ENCODE measurements at regions not wholly inside any gene's neighbourhood (a gene's known extent, or its start where the extent isn't known, plus 50 kb on each side); places are given as distances from the start of the nearest gene placed in this dataset.
"Not testable (repeated sequence)": the region's sequence is repeated elsewhere in the genome, so short reads cannot be mapped to it uniquely, and the experiment has no call there.

DNA sequence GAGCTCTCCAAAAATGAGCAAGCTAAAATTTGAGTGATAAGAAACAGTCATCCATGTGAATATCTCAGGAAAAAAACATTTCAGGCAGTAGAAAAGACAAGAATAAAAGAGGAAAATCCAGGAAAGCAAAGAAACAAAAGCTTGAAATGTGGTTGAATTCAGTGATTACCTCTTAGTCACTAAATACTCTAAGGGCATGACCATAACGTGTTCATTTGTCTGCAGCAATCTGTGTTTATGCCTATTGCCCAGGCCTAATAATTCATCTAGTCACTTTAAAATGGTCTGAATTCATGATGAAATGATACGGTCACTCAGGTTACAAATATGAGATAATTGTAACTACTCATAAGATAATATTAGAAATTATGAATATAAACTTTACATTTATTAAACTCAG lies 837.9 kb downstream of the STPG2 start:
- H3K4me3 ChIP-seq (ENCODE audit: low read depth, low read length): no peak overlapping the region
- TF ChIP-seq, protein P1, sequence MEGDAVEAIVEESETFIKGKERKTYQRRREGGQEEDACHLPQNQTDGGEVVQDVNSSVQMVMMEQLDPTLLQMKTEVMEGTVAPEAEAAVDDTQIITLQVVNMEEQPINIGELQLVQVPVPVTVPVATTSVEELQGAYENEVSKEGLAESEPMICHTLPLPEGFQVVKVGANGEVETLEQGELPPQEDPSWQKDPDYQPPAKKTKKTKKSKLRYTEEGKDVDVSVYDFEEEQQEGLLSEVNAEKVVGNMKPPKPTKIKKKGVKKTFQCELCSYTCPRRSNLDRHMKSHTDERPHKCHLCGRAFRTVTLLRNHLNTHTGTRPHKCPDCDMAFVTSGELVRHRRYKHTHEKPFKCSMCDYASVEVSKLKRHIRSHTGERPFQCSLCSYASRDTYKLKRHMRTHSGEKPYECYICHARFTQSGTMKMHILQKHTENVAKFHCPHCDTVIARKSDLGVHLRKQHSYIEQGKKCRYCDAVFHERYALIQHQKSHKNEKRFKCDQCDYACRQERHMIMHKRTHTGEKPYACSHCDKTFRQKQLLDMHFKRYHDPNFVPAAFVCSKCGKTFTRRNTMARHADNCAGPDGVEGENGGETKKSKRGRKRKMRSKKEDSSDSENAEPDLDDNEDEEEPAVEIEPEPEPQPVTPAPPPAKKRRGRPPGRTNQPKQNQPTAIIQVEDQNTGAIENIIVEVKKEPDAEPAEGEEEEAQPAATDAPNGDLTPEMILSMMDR (conservative IDR thresholded peaks at IDR 0.05; ENCODE audit: low read depth, low read length): no peak
- DNase-seq (ENCODE audit: low read depth): no peak

DNA sequence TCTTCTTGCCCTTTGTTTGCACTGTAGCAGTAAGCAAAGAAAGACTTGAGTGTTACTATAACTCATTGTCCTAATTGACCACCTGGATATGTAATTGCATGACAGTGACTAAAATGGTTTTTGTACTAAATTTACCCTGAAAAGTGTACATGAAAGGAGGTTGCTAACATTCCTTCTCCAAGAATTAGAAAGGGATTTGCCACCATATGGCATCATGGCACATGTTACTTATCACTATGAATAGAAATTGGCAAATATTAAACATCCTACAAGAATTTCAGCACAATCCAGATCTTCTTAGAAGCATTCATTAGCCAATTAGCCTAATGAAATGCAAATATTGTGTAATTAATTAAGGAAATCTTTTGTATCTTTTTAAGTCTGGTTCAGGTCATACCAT lies 834.2 kb downstream of the STPG2 start:
- no peak for DNase-seq (ENCODE audit: low read depth)
- TF ChIP-seq, protein P1 (conservative IDR thresholded peaks at IDR 0.05; ENCODE audit: low read depth, low read length): no peak
- H3K4me3 ChIP-seq (ENCODE audit: low read depth, low read length): no peak overlapping the region

DNA sequence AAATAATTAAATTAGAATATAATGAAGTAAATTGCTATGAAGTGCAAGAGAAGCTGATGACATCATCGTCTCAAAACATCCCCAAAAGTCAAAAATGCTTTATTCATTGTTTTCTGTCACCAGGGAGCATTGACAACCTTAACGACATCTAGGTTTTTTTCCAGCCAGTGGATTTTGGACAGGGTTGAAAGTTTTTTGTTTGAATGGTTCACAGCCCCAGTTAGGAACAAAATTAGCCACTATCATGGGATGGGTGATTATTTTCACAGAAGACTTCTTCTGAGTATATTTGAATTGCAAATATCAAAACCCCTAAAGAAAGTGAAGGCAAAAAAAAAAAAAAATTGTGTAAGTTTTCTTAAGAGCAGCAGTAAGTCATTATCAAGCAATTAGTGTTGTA lies 826.1 kb downstream of the STPG2 start:
- H3K4me3 ChIP-seq (ENCODE audit: low read depth, low read length): no peak overlapping the region
- TF ChIP-seq, protein P1 (conservative IDR thresholded peaks at IDR 0.05; ENCODE audit: low read depth, low read length): no peak
- DNase-seq (ENCODE audit: low read depth): no peak

DNA sequence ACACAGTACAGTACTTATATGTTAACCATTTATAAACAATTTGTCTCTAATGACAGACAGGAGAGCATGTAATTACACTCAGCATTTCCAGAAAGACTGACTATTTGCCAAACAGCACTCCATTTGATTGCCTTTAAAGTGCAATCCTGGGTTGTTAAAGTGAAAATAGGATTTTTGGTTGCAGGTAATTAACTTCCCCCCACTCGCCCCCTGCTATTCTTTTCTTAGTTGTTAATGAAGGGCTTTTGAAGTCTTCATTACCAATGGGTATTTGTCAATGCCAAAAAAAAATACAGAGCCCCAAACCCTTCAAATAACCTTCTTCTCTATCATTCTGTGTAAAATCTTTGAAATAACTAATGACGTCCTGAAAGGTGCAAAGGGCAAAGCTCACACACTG lies 825.6 kb downstream of the STPG2 start:
- DNase-seq (ENCODE audit: low read depth): no peak
- H3K4me3 ChIP-seq (ENCODE audit: low read depth, low read length): no peak overlapping the region
- TF ChIP-seq, protein P1 (conservative IDR thresholded peaks at IDR 0.05; ENCODE audit: low read depth, low read length): no peak

DNA sequence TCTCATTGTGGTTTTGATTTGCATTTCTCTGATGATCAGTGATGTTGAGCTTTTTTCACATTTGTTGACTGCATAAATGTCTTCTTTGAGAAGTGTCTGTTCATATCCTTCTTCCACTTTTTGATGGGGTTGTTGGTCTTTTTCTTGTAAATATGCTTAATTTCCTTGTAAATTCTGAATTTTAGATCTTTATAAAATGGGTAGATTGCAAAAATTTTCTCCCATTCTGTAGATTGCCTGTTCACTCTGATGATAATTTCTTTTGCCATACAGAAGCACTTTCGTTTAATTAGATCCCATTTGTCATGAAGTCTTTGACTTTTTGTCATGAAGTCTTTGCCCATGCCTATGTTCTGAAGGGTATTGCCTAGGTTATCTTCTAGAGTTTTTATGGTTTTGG lies 817.5 kb downstream of the STPG2 start:
- not testable (repeated sequence) for DNase-seq (ENCODE audit: low read depth); H3K4me3 ChIP-seq (ENCODE audit: low read depth, low read length)

DNA sequence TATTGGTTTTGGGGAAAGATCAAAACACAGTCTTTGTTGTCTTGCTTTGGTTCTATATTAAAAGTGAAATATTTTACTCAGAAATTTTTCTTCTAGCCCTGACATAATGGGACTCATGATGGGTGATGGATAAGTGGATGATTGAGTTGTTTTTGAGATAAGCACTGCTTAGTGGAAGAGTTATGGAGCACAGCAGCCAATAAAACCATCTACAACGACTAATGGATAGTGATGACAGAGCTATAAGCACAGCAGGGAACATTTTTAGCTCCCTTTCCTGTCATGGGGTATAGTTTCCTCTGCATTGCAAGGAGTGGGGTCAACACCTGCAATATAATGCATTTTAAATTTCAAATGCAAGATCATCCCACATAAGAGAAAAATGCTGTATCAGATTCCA lies 812.4 kb downstream of the STPG2 start:
- DNase-seq (ENCODE audit: low read depth): no peak

DNA sequence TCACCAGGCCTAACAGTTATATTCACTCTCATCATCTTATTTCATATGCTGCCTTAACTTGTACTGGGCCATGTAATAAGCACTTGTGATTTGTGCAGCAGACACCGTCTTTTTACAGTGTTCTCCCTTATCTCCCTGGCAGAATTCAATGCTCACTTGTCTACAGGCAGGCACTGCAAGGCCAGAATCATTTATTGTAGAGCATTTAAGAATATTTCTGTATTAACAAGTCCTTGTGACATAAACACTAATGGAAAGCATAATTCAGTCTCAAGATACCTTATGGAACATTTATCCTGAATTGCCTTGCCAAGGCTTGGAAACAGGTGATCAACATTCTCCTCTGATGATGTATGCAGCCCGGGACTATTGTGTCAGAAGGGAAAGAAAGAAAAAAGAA lies 808.9 kb downstream of the STPG2 start:
- TF ChIP-seq, protein P1 (conservative IDR thresholded peaks at IDR 0.05; ENCODE audit: low read depth, low read length): no peak
- no peak overlapping the region for H3K4me3 ChIP-seq (ENCODE audit: low read depth, low read length)
- no peak for DNase-seq (ENCODE audit: low read depth)

More for the DNA sequence above, 812.4 kb downstream of the STPG2 start:
- TF ChIP-seq, protein P1 (conservative IDR thresholded peaks at IDR 0.05; ENCODE audit: low read depth, low read length): no peak
- H3K4me3 ChIP-seq (ENCODE audit: low read depth, low read length): no peak overlapping the region
